Naive thymus-derived CD8-positive, alpha-beta T cell (primary cell): ENCODE measurements at regions not wholly inside any gene's neighbourhood (a gene's known extent, or its start where the extent isn't known, plus 50 kb on each side); places are given as distances from the start of the nearest gene placed in this dataset.
A peak's percentile ranks its signal among the peaks of the same experiment; 100 is the strongest.

Experiments used
- ATAC-seq, 2 donors: fragments of 150-1000 bp; cut with Tn5 transposase in 1 of 2; sonication (Bioruptor Pico), chemical (Tn5 transposase) in 1 of 2; 1 replicate in 1 of 2; 2 replicates in 1 of 2; pipeline ENCODE4 v1.10.0; 2021; ENCODE audit warnings: mild to moderate bottlenecking in 2 of 2, moderate library complexity in 2 of 2
- POLR2A ChIA-PET: fragments of 350-600 bp; sonication (Branson Sonifier 250); formaldehyde crosslinking; loops from one replicate; lab custom pipeline; 2021; ENCODE audit warnings: antibody characterized with exemption; lab: Charles Lee
- DNase-seq, 10 donors: peaks; one replicate each; pipeline versions ENCODE4 v3.0.0 to v3.0.0-alpha.2; 2020 to 2022
- H3K27ac Mint-ChIP-seq, 10 donors: one replicate each; pipeline ENCODE4 v1.8.0; 2020 to 2022; ENCODE audit warnings: mild to moderate bottlenecking in 10 of 10, mixed read lengths in 10 of 10, moderate library complexity in 4 of 10, inconsistent platforms in 1 of 10
- H3K27me3 Mint-ChIP-seq, 5 donors: one replicate each; pipeline ENCODE4 v1.8.0; 2021 to 2022; ENCODE audit warnings: mixed read lengths in 5 of 5
- H3K36me3 Mint-ChIP-seq, 3 donors: one replicate each; pipeline ENCODE4 v1.8.0; 2020 to 2022; ENCODE audit warnings: mixed read lengths in 3 of 3, mild to moderate bottlenecking in 2 of 3, inconsistent platforms in 1 of 3
- H3K4me1 Mint-ChIP-seq, 4 donors: one replicate each; pipeline ENCODE4 v1.8.0; 2021 to 2022; ENCODE audit warnings: mixed read lengths in 4 of 4
- H3K4me3 Mint-ChIP-seq, 10 donors: one replicate each; pipeline ENCODE4 v1.8.0; 2020 to 2022; ENCODE audit warnings: mild to moderate bottlenecking in 10 of 10, mixed read lengths in 10 of 10, moderate library complexity in 6 of 10, inconsistent platforms in 1 of 10
- H3K9me3 Mint-ChIP-seq, 9 donors: one replicate each; pipeline ENCODE4 v1.8.0; 2020 to 2022; ENCODE audit warnings: mixed read lengths in 9 of 9, mild to moderate bottlenecking in 3 of 9, inconsistent platforms in 1 of 9, moderate library complexity in 1 of 9

DNA sequence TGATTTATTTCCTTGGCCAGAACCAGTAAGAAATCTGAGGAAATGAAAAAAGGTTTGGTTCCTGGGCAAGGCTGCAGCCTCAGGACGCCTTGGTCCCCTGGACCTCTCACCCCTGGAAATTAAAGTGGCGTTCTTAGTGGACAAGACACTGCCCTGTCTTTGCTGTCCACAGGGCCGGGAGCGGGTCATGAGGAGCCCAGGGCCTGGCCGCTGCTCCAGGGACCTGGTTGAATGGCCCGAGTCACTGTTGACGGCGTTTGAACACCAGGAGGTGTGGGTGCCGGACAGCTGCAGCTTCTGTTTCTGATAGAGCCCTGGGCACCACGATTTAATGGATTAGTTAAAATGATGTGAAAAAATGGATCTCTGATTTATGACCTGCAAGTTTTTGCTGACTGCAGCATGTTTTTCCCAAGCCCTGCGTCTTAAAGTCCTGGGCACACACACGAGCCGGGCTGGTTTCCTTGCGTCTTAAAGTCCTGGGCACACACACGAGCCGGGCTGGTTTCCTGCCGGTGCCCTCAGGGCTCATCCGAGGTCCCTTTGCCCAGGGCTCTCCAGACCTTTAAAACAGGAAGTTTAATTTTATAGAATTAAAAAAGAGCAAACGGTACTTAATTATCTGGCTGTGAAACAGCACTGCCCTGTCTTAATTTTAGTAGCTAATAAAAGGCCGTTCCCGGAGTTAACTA is 74.1 kb upstream of the ACTRT2 start:
- Mint-ChIP-seq H3K36me3 (no peaks in the 10 kb centered on the region), H3K4me1 (peaks cover 0 to 8% (median 0%) of the 10 kb centered on the region in 4 donors), H3K27me3 (peaks cover 4 to 21% (median 9%) of the 10 kb centered on the region in 5 donors), H3K9me3 (peaks cover 0 to 3% (median 0%) of the 10 kb centered on the region in 9 donors), H3K4me3 (no peak overlapping the region), H3K27ac (no peak overlapping the region)
- DNase-seq = peak in 1 of 10 donors; percentile 32
- POLR2A ChIA-PET = no interaction called here
- ATAC-seq = no peak

DNA sequence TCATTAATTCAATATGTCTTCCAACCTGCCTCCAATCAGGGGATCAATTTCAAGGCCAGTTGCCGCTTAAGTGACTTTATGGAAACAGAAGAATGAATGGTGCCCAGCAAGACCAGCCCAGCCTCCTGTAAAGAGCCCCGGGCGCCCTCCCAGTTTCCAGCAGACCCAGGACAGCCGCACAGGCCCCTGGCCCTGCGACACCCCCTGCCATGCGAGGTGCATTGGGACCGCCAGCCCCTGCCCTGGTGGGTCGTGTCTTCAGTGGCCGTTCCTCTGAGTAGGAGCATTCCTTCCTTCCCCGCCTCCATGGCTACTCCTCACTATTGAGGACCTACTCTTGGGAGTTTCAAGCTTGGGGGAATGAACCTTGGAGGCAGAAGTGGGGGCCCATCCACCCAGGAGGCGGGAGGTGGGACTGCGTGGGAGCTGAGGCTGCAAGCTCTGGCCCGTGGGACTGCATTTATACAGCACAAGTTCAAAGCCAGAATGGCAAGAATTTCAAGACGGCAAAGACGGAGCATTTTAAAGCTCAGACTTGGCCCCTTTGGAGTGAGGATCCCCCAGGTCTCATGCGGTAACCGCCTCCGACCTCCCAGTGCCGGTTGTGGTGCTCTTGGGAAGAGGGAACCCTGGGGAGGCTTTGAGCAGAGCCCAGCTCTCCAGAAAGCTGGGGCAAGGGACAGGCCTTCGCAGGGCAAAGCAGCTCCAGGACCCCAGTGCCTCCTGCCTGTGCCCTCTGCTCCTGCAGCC is 73.1 kb upstream of the ACTRT2 start:
- H3K27ac Mint-ChIP-seq = no peak overlapping the region
- H3K36me3 Mint-ChIP-seq = peaks cover 0 to 3% (median 0%) of the 10 kb centered on the region in 3 donors
- POLR2A ChIA-PET = no interaction called here
- DNase-seq = peak in 1 of 10 donors; percentile 27
- peaks cover 1 to 9% (median 4%) of the 10 kb centered on the region in 9 donors for H3K9me3 Mint-ChIP-seq
- H3K27me3 Mint-ChIP-seq = peaks cover 4 to 21% (median 15%) of the 10 kb centered on the region in 5 donors
- no peak for ATAC-seq
- no peak overlapping the region for H3K4me3 Mint-ChIP-seq
- peaks cover 0 to 10% (median 0%) of the 10 kb centered on the region in 4 donors for H3K4me1 Mint-ChIP-seq

DNA sequence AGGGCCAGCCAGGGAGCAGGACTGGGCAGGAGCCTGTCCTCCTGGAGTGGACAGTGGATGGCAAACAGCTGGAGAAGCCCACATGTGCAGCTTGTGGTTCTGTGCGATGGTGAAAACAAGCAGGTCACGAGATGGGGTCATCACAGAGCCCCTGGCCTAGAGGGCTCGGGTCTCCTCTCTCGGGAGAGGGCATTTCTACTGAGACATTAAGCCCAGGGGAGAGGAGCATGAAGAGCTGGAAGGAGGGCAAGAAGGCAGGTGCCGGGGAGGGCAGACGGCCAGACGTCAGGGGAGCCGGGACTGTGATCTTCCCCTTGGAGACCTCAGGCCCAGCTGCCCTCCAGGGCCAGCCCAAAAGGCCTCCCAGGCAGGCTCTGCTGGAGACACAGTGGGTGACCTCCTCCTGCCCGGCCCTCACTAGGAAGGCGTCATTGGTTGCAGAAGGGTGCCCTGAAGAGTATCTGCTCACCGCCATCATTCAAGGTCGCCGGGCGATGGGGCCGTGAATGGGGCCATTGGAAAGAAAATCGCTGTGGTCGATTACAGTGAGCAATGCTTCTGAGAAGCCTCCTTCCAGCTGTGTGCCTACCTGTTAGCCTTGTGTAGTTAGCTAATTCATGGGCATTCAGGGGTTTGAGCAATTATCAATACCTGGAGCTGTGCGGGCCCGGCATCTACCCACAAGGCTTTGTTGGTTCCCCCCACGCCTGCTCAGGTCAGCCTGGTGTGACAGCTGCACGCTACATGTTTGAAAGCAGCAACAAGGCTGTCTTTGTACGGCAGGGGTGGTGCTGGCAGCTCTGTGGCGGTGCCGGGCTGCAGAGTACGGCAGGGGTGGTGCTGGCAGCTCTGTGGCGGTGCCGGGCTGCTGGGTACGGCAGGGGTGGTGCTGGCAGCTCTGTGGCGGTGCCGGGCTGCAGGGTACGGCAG is 72.3 kb upstream of the ACTRT2 start:
- POLR2A ChIA-PET = no interaction called here
- no peak overlapping the region for H3K27ac Mint-ChIP-seq
- peaks cover 4 to 21% (median 17%) of the 10 kb centered on the region in 5 donors for H3K27me3 Mint-ChIP-seq
- H3K4me3 Mint-ChIP-seq = no peak overlapping the region
- H3K4me1 Mint-ChIP-seq = peaks cover 0 to 17% (median 0%) of the 10 kb centered on the region in 4 donors
- ATAC-seq = no peak
- peaks cover 6 to 15% (median 11%) of the 10 kb centered on the region in 9 donors for H3K9me3 Mint-ChIP-seq
- peaks cover 0 to 12% (median 5%) of the 10 kb centered on the region in 3 donors for H3K36me3 Mint-ChIP-seq
- peak in 1 of 10 donors; percentile 51 for DNase-seq

DNA sequence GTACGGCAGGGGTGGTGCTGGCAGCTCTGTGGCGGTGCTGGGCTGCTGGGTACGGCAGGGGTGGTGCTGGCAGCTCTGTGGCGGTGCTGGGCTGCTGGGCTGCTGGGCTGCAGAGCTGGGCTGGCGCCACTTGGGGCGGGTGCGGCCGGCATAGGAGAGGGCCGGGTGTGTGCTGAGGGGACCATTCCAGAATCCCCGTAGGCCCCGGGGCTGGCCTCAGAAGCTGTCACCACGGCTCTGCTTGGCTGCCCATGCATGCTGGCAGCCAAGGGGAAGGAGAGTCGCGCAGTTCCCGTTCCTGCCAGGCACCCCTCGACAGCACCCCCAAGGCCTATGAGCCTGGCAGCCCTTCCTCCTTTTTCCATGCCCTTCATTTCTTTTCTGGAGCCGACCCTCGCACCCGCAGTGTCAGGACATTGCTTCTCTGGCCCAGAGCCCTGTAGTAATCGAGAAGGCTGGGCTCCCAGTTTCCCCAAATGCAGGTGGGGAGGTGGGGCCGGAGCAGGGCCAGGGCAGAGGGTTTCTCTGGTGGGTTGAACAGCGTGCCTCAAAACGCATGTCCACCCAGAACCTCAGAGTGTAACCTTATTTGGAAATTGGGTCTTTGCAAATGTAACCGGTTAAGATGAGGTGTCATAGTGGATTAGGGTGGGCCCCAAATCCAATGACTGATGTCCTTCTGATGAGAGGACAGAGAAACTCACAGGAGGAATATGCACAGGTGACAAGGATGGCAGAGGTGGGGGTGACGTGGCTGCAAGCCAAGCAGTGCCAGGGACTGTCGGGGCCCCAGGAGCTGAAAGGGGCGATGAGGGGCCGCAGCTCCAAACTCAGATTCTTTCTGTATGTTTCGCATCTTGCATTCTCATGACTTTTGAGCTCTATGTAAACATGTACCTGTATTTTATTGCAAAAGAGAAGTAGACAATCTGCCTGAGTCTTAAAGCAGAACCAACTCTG is 71.0 kb upstream of the ACTRT2 start:
- peaks cover 4 to 21% (median 17%) of the 10 kb centered on the region in 5 donors for H3K27me3 Mint-ChIP-seq
- POLR2A ChIA-PET = no interaction called here
- H3K4me1 Mint-ChIP-seq = peaks cover 0 to 25% (median 0%) of the 10 kb centered on the region in 4 donors
- H3K27ac Mint-ChIP-seq = no peak overlapping the region
- peaks cover 0 to 24% (median 7%) of the 10 kb centered on the region in 3 donors for H3K36me3 Mint-ChIP-seq
- ATAC-seq = no peak
- peaks cover 10 to 27% (median 18%) of the 10 kb centered on the region in 9 donors for H3K9me3 Mint-ChIP-seq
- no peak overlapping the region for H3K4me3 Mint-ChIP-seq
- peak in 1 of 10 donors; percentile 46 for DNase-seq

DNA sequence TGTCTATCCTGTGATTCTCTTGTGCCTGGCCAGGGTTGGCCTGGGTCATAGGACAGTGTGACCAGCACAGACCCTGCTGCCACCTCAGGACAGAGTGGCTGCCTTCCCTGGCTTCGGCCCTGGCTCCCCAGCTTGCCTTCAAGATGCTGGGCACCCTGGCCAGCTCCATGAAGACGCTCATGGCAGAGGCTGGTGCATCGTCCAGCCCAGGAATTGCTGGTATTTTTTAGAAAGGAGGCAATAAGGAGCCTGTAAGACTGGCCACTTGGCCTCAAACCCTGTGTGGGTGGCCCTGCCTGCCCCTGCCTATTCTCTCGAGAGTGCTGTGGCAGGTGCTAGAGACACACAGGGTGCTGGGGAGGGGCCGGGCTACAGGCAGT is 70.4 kb upstream of the ACTRT2 start:
- H3K9me3 Mint-ChIP-seq = peaks cover 12 to 32% (median 20%) of the 10 kb centered on the region in 9 donors
- DNase-seq (peak in 1 of 10 donors; percentile 42), ATAC-seq (no peak)
- peaks cover 0 to 25% (median 0%) of the 10 kb centered on the region in 4 donors for H3K4me1 Mint-ChIP-seq
- POLR2A ChIA-PET = no interaction called here
- no peak overlapping the region for H3K4me3 Mint-ChIP-seq
- H3K27me3 Mint-ChIP-seq = peaks cover 4 to 21% (median 17%) of the 10 kb centered on the region in 5 donors
- no peak overlapping the region for H3K27ac Mint-ChIP-seq
- peaks cover 0 to 25% (median 7%) of the 10 kb centered on the region in 3 donors for H3K36me3 Mint-ChIP-seq

DNA sequence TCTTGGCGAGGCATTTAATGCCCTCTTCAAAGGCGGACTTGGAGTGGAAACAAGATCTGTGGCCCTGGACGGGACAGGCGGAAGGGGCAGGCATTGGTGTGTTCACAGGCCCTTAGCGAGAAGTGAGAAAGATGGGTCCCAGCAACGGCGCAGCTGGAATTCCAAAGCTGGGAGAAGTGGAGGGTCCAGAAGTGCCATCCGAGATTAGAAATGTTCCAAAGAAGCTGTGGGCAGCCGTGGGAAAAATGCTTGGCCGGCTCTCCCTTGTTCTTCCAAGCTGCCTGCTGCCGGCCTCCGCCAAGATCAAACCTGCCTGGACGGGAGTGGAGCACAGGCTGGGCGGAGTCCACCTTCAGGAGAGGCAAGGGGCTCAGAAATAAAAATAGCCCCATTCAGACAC is 69.4 kb upstream of the ACTRT2 start:
- H3K27me3 Mint-ChIP-seq = peaks cover 4 to 16% (median 12%) of the 10 kb centered on the region in 5 donors
- H3K9me3 Mint-ChIP-seq = peaks cover 15 to 39% (median 24%) of the 10 kb centered on the region in 9 donors
- ATAC-seq = no peak
- H3K27ac Mint-ChIP-seq = no peak overlapping the region
- POLR2A ChIA-PET = no interaction called here
- H3K4me3 Mint-ChIP-seq = no peak overlapping the region
- DNase-seq = peak in 1 of 10 donors; percentile 46
- peaks cover 0 to 31% (median 0%) of the 10 kb centered on the region in 4 donors for H3K4me1 Mint-ChIP-seq
- H3K36me3 Mint-ChIP-seq = peaks cover 0 to 35% (median 7%) of the 10 kb centered on the region in 3 donors

DNA sequence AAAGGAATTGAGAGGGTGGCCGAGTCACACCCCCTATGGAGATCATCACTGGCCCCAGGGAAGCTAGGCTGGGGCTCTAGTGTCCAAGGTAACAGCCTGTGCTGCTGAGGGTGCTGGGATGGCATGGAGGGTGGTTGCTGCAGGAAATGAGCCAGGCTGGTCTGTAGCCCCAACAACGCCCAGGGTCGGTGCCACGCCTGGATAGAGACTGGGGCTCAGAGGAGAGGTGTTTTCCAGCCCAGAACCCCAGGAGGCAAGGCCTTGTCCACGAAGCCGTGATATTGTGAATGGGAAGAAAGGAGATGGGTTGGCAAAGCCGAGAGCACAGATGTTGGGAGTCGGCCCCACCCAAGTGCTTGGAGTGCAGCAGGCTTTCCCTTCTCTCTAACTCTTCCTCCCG is 68.9 kb upstream of the ACTRT2 start:
- H3K4me3 Mint-ChIP-seq = no peak overlapping the region
- ATAC-seq (no peak), DNase-seq (peak in 1 of 10 donors; percentile 4)
- peaks cover 0 to 30% (median 0%) of the 10 kb centered on the region in 4 donors for H3K4me1 Mint-ChIP-seq
- H3K27ac Mint-ChIP-seq = no peak overlapping the region
- H3K9me3 Mint-ChIP-seq = peaks cover 15 to 42% (median 28%) of the 10 kb centered on the region in 9 donors
- peaks cover 0 to 37% (median 7%) of the 10 kb centered on the region in 3 donors for H3K36me3 Mint-ChIP-seq
- H3K27me3 Mint-ChIP-seq = peaks cover 2 to 11% (median 7%) of the 10 kb centered on the region in 5 donors
- POLR2A ChIA-PET = no interaction called here

DNA sequence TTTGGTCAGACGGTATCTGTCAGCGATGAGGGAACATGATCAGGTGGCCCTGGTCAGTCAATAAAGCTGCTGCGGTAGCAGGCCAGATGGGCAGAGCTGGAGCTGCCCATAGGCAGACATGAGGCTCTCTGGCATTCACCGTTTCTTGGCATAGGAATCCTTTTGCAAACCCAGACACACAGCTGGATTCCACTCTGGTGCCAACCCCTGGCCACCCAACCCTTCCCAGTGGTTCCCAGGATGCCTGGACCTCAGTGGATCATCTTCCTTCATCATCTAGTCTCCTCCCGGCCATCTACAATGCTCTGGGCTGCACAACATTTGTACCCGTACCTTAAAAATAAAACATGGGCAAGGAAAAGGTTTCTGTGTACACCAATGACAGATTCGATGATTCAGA is 68.3 kb upstream of the ACTRT2 start:
- POLR2A ChIA-PET = no interaction called here
- Mint-ChIP-seq H3K27ac (peak overlapping the region in 1 of 10 donors; percentile 44), H3K36me3 (peaks cover 0 to 43% (median 7%) of the 10 kb centered on the region in 3 donors), H3K27me3 (peaks cover 2 to 9% (median 5%) of the 10 kb centered on the region in 5 donors), H3K9me3 (peaks cover 19 to 49% (median 33%) of the 10 kb centered on the region in 9 donors), H3K4me1 (peaks cover 0 to 30% (median 0%) of the 10 kb centered on the region in 4 donors), H3K4me3 (no peak overlapping the region)
- DNase-seq (peak in 1 of 10 donors; percentile 2), ATAC-seq (no peak)

DNA sequence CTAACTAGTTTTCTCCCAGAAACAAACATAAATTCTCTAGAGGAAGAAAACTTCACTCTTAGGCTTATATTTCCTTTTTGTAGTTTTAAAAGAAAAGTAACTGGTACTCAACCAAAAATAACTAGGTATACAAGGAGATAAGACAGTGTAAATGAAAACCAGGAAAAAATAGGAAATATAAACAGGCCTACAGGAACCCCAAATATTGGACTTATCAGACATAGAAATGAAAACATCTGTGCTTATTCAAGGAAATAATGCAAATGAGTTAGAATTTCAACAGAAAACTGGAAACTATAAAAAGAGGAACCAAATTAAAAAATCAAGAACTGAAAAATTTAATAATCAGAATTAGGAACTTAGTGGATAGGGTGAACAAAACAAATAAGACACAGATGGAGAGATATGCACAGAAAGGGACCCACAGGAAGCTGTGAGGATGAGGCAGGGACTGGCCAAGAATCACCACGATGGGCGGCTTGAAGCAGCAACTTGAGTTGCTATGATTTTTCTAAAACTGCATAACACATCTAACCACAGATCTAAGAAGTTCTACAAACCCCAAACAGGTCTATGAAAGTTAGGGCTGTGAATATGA is 67.5 kb upstream of the ACTRT2 start:
- Mint-ChIP-seq H3K4me3 (peak overlapping the region in 1 of 10 donors; percentile 12), H3K27ac (peak overlapping the region in 1 of 10 donors; percentile 44), H3K4me1 (peaks cover 0 to 30% (median 0%) of the 10 kb centered on the region in 4 donors), H3K9me3 (peaks cover 19 to 57% (median 39%) of the 10 kb centered on the region in 9 donors), H3K36me3 (peaks cover 0 to 48% (median 7%) of the 10 kb centered on the region in 3 donors), H3K27me3 (peaks cover 2 to 9% (median 4%) of the 10 kb centered on the region in 5 donors)
- POLR2A ChIA-PET = no interaction called here
- ATAC-seq (no peak), DNase-seq (peak in 1 of 10 donors; percentile 9)

DNA sequence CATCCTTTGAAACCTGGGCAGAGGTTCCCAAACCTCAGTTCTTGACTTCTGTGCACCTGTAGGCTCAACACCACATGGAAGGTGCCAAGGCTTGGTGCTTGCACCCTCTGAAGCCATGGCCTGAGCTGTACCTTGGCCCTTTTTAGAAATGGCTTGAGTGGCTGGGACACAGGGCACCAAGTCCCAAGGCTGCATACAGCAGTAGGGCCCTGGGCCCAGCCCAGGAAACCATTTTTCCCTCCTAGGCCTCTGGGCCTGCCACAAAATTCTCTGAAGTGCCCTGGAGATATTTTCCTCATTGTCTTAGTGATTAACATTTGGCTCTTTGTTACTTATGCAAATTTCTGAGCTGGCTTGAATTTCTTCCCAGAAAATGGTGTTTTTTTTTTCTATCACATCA is 65.6 kb upstream of the ACTRT2 start:
- DNase-seq (no peak), ATAC-seq (no peak)
- POLR2A ChIA-PET = no interaction called here
- H3K27ac Mint-ChIP-seq = no peak overlapping the region
- peaks cover 19 to 59% (median 40%) of the 10 kb centered on the region in 9 donors for H3K9me3 Mint-ChIP-seq
- peaks cover 2 to 9% (median 4%) of the 10 kb centered on the region in 5 donors for H3K27me3 Mint-ChIP-seq
- peaks cover 0 to 26% (median 0%) of the 10 kb centered on the region in 4 donors for H3K4me1 Mint-ChIP-seq
- H3K36me3 Mint-ChIP-seq = peaks cover 0 to 49% (median 7%) of the 10 kb centered on the region in 3 donors
- no peak overlapping the region for H3K4me3 Mint-ChIP-seq

DNA sequence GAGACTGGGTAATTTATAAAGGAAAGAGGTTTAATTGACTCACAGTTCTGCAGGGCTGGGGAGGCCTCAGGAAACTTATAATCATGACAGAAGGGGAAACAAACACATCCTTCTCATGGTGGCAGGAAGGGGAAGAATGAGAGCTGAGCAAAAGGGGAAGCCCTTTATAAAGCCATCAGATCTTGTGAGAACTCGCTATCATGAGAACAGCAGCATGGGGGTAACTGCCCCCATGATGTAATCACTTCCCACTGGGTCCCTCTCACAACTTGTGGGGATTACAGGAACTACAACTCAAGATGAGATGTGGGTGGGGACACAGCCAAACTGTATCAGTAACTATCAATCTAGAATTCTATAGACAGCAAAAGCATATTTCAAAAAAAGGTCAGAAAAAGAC is 64.7 kb upstream of the ACTRT2 start:
- H3K4me3 Mint-ChIP-seq = no peak overlapping the region
- ATAC-seq (no peak), DNase-seq (no peak)
- peaks cover 2 to 9% (median 4%) of the 10 kb centered on the region in 5 donors for H3K27me3 Mint-ChIP-seq
- POLR2A ChIA-PET = no interaction called here
- H3K4me1 Mint-ChIP-seq = peaks cover 0 to 24% (median 0%) of the 10 kb centered on the region in 4 donors
- no peak overlapping the region for H3K27ac Mint-ChIP-seq
- H3K9me3 Mint-ChIP-seq = peaks cover 19 to 59% (median 40%) of the 10 kb centered on the region in 9 donors
- peaks cover 0 to 49% (median 7%) of the 10 kb centered on the region in 3 donors for H3K36me3 Mint-ChIP-seq
